Central memory CD8-positive, alpha-beta T cell (primary cell): ENCODE measurements at regions not wholly inside any gene's neighbourhood (a gene's known extent, or its start where the extent isn't known, plus 50 kb on each side); places are given as distances from the start of the nearest gene placed in this dataset.

Source experiments
- ATAC-seq: fragments of 150-1000 bp; cut with Tn5 transposase; replicated peaks from 2 replicates; pipeline ENCODE4 v1.10.0; 2022; ENCODE audit warnings: mild to moderate bottlenecking, moderate FRiP score, moderate number of reproducible peaks; ENCODE audit not compliant: poor library complexity, severe bottlenecking; ENCODE audit errors: extremely low read depth
- DNase-seq, 2 donors: peaks; one replicate each; pipeline ENCODE4 v3.0.0; 2021; ENCODE audit warnings: low spot score in 2 of 2
- H3K27ac Mint-ChIP-seq: one replicate; pipeline ENCODE4 v1.8.0; 2022; ENCODE audit warnings: low read depth, mild to moderate bottlenecking, moderate library complexity, mixed read lengths
- H3K27me3 Mint-ChIP-seq: one replicate; pipeline ENCODE4 v1.8.0; 2022; ENCODE audit warnings: mixed read lengths
- H3K36me3 Mint-ChIP-seq: one replicate; pipeline ENCODE4 v1.8.0; 2022; ENCODE audit warnings: mild to moderate bottlenecking, moderate library complexity, mixed read lengths; ENCODE audit not compliant: insufficient read depth
- H3K4me1 Mint-ChIP-seq: one replicate; pipeline ENCODE4 v1.8.0; 2022; ENCODE audit warnings: mixed read lengths
- H3K4me3 Mint-ChIP-seq: one replicate; pipeline ENCODE4 v1.8.0; 2022; ENCODE audit warnings: mild to moderate bottlenecking, moderate library complexity, mixed read lengths
- H3K9me3 Mint-ChIP-seq: one replicate; pipeline ENCODE4 v1.8.0; 2022; ENCODE audit warnings: mixed read lengths

DNA sequence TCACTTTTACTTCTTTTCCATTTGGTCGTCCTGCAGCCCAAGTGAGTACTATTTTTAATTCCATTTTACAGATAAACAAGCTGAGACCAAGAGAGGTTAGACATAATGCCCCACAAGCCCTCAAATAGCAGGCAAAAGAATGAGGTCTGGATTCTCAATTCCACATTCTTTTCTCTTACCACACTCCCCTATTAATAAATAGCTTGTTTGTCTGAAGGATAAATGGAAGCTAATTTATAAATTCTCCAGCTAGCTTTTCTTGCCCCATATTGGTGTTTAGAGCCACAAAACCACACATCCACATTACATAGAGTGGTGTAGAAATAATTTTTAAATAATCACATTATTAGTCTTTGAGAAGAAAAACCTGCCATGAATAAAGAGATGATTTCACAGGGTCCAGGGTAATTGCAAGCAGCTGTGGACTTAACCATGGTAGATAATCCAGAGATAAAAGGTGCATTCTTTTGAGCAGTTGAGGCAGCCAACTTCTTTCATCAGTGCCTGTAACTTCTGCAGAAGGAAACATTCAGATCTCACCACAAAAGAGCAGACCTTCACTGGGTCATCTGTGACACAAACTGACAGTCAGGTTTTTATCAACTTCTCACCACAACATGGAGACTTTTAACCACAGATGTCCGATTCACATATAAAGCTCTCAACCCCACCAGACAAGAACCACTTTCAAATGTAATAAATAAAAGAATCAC lies 313.4 kb upstream of the STT3B start:
- H3K9me3 Mint-ChIP-seq = peaks cover 5% of the 10 kb centered on the region
- DNase-seq (no peak), ATAC-seq (no peak)
- H3K36me3 Mint-ChIP-seq = no peaks in the 10 kb centered on the region
- peak overlapping the region; percentile 61 for H3K27ac Mint-ChIP-seq
- peaks cover 71% of the 10 kb centered on the region for H3K4me1 Mint-ChIP-seq
- no peaks in the 10 kb centered on the region for H3K27me3 Mint-ChIP-seq
- H3K4me3 Mint-ChIP-seq = no peak overlapping the region

DNA sequence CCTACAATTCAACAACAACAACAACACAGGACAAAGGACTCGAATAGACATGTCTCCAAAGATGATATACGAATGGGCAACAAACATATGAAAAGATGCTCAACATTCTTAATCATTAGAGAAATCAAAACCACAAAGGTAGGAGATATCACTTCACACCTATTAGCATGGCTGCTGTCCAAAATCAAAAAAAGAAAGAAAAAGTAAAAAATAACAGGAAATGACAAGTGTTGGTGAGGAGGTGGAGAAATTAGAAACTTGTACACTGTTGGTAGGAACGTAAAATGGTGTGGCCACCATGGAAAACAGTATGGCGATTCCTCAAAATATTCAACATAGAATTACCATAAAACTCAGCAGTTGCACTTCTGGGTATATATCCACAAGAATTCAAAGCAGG lies 312.3 kb upstream of the STT3B start:
- peak overlapping the region; percentile 40 for H3K27ac Mint-ChIP-seq

DNA sequence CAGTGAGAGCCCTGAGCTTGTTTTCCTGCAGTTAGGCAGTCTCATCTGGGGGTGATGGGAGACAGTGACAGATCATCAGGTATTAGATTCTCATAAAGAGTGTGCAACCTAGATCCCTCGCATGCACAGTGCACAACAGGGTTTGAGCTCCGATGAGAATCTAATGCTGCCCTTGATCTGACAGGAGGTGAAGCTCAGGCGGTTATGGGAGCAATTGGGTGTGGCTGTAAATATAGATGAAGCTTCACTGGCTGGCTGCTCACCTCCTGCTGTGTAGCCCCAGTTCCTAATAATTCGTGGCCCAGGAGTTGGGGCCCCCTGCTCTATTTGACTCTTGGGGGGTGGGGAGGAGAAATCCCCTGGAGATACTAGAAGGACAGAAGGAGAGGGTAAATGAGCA lies 309.4 kb upstream of the STT3B start:
- Mint-ChIP-seq H3K27ac (peak overlapping the region; percentile 86), H3K27me3 (no peaks in the 10 kb centered on the region), H3K9me3 (peaks cover 5% of the 10 kb centered on the region), H3K4me3 (peak overlapping the region; percentile 12), H3K36me3 (no peaks in the 10 kb centered on the region), H3K4me1 (peaks cover 71% of the 10 kb centered on the region)
- ATAC-seq (no peak), DNase-seq (no peak)

More for the DNA sequence above, 312.3 kb upstream of the STT3B start:
- Mint-ChIP-seq H3K9me3 (peaks cover 5% of the 10 kb centered on the region), H3K4me1 (peaks cover 62% of the 10 kb centered on the region), H3K4me3 (peak overlapping the region; percentile 21), H3K27me3 (no peaks in the 10 kb centered on the region), H3K36me3 (no peaks in the 10 kb centered on the region)
- no peak for ATAC-seq
- DNase-seq = no peak

DNA sequence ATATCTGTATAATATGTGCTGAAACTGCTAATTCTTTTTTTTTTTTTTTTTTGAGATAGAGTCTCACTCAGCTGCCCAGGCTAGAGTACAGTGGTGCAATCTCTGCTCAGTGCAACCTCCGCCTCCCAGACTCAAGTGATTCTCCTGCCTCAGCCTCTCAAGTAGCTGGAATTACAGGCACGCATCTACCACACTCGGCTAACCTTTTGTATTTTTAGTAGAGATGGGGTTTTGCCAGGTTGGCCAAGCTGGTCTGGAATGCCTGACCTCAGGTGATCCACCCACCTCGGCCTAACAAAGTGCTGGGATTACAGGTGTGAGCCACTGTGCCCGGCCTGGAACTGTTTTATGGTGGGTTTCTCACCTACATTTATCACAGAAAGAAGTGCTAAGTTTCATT lies 307.8 kb upstream of the STT3B start:
- DNase-seq (no peak), ATAC-seq (no peak)
- Mint-ChIP-seq H3K4me1 (peaks cover 59% of the 10 kb centered on the region), H3K9me3 (peaks cover 5% of the 10 kb centered on the region), H3K36me3 (no peaks in the 10 kb centered on the region), H3K27ac (no peak overlapping the region), H3K4me3 (no peak overlapping the region), H3K27me3 (no peaks in the 10 kb centered on the region)

DNA sequence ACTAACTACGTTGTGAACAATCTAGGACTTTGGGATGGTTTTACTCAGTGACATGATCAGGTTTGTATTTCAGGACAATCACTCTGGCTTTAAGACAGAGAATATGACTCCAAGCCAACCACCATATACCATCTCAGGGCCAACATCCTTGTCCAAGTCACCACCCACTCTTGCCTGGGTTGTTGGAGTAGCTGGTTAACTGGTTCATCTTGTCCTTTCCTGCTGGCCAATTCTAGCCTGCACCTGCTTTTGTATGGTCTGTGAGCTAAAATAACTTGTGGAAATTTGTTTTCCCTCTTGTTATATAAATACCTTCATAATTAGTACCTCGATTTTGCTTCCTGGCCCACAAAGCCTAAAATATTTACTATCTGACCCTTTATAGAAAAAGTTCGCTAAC lies 306.8 kb upstream of the STT3B start:
- peak overlapping the region; percentile 88 for H3K27ac Mint-ChIP-seq
- ATAC-seq (no peak), DNase-seq (no peak)
- no peaks in the 10 kb centered on the region for H3K36me3 Mint-ChIP-seq
- no peaks in the 10 kb centered on the region for H3K9me3 Mint-ChIP-seq
- H3K27me3 Mint-ChIP-seq = no peaks in the 10 kb centered on the region
- H3K4me1 Mint-ChIP-seq = peaks cover 59% of the 10 kb centered on the region
- peak overlapping the region; percentile 30 for H3K4me3 Mint-ChIP-seq

DNA sequence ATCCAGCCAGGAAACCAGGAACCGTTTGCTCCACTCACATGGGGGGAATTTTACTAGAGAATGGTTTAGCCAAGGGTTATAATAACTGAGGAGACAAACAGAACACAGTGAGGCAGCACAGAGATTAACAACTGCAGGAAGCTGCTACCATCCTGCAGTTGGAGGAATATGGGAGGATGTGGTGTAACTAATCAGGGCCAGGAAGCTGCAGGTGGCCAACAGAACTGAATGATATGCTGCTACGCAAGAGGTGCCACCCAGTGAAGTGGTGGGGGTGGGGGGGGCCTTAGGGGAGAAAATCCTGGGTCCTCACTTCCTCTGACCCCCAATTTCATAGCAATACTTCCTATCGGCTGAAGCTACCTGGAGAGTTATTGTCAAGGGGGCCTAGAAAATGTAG lies 306.4 kb upstream of the STT3B start:
- no peaks in the 10 kb centered on the region for H3K9me3 Mint-ChIP-seq
- peak; percentile 42 for ATAC-seq

DNA sequence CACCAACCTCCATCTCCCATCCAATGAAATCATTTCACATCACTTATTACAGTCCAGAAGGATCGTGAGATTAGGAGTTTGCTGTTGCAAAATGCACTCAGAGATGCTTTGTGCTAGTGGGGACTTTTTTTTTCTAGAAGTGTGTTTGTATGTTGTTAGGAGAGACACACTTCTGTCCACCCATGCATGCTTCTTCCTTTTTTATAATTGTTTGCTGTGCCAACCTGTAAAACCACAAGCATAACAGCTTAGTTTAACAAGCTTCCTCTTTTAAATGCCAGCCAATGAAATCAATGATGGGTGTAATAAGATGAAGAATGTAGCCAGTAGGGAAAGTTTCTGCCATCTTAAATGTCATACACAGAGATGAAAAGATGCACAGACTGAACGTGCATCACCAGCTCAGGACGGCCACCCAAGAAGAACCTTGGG lies 305.6 kb upstream of the STT3B start:
- H3K9me3 Mint-ChIP-seq = no peaks in the 10 kb centered on the region
- peaks cover 59% of the 10 kb centered on the region for H3K4me1 Mint-ChIP-seq
- peak overlapping the region; percentile 30 for H3K4me3 Mint-ChIP-seq
- H3K36me3 Mint-ChIP-seq = no peaks in the 10 kb centered on the region
- ATAC-seq (peak; percentile 83), DNase-seq (peak in 1 of 2 donors; percentile 17)
- peak overlapping the region; percentile 88 for H3K27ac Mint-ChIP-seq
- no peaks in the 10 kb centered on the region for H3K27me3 Mint-ChIP-seq

More for the DNA sequence above, 306.4 kb upstream of the STT3B start:
- no peak for DNase-seq
- peak overlapping the region; percentile 88 for H3K27ac Mint-ChIP-seq
- H3K36me3 Mint-ChIP-seq = no peaks in the 10 kb centered on the region
- peaks cover 61% of the 10 kb centered on the region for H3K4me1 Mint-ChIP-seq
- peak overlapping the region; percentile 30 for H3K4me3 Mint-ChIP-seq
- H3K27me3 Mint-ChIP-seq = no peaks in the 10 kb centered on the region

DNA sequence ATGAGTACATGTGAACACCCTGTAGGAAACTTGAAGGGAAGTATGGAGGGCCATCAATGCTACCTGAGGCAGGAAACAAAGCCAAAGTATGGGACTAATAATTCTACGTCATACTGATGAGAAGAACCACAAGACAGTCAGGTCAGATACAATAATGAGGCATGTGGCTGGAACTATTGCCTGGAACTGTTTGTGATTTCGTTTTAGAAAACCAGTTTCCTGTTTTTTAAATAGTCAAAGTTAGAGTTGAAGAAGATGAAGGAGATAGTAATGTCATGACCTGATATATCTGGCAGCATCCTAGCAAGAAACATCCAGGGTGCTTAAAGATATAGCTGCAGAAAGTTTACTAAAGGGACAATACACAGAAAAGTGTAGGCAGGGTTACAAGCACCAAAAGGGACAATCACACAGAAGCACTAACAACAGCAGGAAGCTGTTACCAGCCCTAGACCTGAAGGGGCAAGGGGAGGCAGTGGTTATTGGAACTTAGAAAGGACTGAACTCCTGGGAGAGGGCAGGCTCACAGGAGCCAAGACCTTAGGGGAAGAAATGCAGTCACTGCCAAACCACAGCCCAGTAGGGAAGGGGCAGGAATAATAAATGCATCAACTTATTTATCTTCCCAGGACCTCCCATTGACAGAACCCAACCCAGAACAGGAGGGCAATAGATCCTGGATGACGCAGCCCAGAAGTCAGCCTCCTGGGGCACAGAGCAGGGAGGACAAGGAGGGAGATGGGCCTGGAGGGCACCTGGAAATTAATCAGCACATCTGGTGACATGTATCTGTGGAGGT lies 302.1 kb upstream of the STT3B start:
- Mint-ChIP-seq H3K36me3 (no peaks in the 10 kb centered on the region), H3K27me3 (peaks cover 4% of the 10 kb centered on the region), H3K9me3 (no peaks in the 10 kb centered on the region), H3K4me3 (peak overlapping the region; percentile 8), H3K27ac (peak overlapping the region; percentile 65), H3K4me1 (peaks cover 59% of the 10 kb centered on the region)
- DNase-seq = no peak
- ATAC-seq = no peak

DNA sequence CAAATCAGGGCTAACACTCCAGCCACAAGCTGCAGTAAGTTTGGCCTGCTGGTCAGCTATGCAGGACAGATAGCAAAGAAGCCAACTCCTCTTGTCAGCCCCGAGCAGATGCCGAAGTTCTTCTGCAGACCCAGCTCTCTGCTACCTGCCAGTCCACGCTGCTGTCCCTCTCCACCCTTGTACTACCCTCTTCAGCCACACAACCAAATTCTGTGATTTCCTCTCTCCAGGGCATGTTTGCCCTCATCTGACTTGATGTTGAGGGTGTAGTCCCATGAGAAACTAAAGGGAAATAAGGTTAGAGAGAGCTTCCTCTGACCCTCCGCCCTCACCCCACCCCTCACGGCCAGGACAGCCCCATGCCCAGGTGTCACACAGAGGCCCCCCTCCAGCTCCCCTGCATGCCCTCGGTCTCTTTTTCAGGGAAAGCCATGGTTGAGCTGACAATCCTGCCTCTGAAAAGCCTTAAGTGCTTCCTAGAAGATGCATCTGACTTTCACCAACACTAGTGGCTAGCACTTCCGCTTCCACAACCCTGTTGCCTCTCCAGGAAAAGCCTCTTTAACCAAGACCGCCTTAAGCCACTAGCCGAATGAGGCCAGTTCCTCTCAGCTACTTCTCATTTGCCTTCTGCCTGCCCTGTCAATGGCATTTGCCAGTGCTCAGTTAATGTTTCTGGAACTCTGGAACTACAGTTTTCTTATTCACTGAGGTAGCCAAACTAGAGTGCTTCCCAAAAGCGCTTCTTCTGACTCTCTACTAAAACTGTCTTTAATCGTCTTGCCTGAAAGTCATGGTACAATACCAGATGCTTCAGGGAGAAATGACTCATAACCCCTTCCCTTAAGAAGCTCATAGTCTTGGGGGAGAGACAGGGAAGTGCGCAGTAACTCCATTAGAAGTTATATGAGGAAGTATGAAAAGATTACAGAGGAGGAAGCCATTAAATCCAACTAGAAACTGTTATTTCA lies 300.4 kb upstream of the STT3B start:
- Mint-ChIP-seq H3K36me3 (no peaks in the 10 kb centered on the region), H3K27ac (no peak overlapping the region), H3K4me1 (peaks cover 42% of the 10 kb centered on the region), H3K27me3 (peaks cover 15% of the 10 kb centered on the region), H3K4me3 (no peak overlapping the region), H3K9me3 (no peaks in the 10 kb centered on the region)
- no peak for DNase-seq
- ATAC-seq = peak; percentile 15

DNA sequence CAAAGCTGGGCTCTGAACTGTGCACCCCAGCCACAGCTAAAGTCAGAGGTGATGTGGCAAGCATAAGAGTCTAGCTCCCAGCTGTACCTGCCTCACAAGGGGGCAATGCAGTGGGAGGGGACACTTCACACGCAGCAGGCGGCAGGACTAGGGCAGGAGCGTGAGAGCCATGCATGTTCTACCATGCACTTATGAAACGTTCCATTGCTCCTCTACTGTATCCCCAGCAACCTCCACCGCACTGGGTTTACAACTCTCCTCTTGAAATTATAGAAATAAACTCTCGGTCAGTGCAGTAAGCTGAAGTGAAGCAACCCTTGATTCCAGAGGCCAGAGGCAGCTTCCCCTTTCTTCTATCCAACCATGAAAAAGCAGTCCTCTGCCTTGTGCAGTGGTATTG lies 298.6 kb upstream of the STT3B start:
- DNase-seq = no peak

DNA sequence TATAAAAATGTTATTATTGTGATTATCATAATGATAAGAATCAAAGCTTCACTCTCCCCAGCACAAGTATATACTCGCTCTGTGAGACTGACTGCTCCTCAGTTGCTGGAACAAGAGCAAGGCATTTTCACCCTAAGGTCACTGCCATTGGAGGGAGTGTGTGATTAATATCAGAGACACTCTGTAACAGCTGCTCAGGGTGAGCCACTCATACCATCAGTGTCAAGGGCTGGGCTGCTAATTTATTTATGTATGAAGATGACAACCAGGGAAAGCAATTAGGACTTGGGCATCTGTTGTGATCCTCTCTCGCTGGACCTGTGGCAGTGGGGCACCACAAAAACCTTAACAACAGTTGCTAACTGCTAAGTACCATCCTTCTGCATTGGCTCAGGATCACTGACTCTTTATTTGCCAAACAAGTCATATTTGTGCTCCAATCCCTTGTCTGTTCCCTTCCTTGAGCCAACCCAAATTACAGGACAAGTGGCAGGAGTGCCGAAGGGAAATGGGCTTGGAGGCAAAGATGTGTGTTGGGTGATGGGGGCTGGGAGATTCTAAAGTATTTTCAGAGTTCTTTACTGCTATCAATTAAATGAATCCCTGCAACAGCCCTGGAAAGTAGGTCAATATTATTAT lies 297.5 kb upstream of the STT3B start:
- H3K4me1 Mint-ChIP-seq = peaks cover 29% of the 10 kb centered on the region
- no peak for ATAC-seq

More for the DNA sequence above, 298.6 kb upstream of the STT3B start:
- H3K36me3 Mint-ChIP-seq = no peaks in the 10 kb centered on the region
- peaks cover 15% of the 10 kb centered on the region for H3K27me3 Mint-ChIP-seq
- H3K27ac Mint-ChIP-seq = no peak overlapping the region
- no peaks in the 10 kb centered on the region for H3K9me3 Mint-ChIP-seq
- ATAC-seq = no peak
- H3K4me3 Mint-ChIP-seq = no peak overlapping the region
- peaks cover 37% of the 10 kb centered on the region for H3K4me1 Mint-ChIP-seq

DNA sequence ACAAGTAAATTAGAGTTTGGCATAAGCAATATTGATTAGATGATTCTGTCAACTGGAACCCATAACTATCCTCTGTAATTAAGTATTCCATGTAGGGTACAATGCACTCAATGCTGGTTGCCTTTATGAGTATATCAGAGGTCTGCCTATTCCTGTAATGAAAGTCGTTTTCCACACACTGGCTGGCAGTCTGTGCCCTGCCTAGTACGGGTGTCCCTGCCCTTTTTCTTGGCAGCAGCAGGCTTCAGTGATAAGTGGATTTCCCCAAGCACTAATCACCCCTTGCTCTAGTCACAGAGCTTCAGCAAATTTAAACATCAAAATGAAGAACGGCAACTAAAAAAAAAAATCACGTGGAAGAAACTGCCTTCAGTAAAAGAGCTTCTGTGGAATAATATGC lies 294.8 kb upstream of the STT3B start:
- no peaks in the 10 kb centered on the region for H3K9me3 Mint-ChIP-seq
- H3K4me1 Mint-ChIP-seq = peaks cover 8% of the 10 kb centered on the region
- peaks cover 15% of the 10 kb centered on the region for H3K27me3 Mint-ChIP-seq

More for the DNA sequence above, 297.5 kb upstream of the STT3B start:
- no peak overlapping the region for H3K4me3 Mint-ChIP-seq
- DNase-seq = no peak
- H3K36me3 Mint-ChIP-seq = no peaks in the 10 kb centered on the region
- peaks cover 15% of the 10 kb centered on the region for H3K27me3 Mint-ChIP-seq
- H3K27ac Mint-ChIP-seq = no peak overlapping the region
- no peaks in the 10 kb centered on the region for H3K9me3 Mint-ChIP-seq

More for the DNA sequence above, 294.8 kb upstream of the STT3B start:
- Mint-ChIP-seq H3K4me3 (no peak overlapping the region), H3K27ac (no peak overlapping the region), H3K36me3 (no peaks in the 10 kb centered on the region)
- DNase-seq (no peak), ATAC-seq (no peak)
